Psoas muscle (tissue), 7 donors: ENCODE measurements at regions not wholly inside any gene's neighbourhood (a gene's known extent, or its start where the extent isn't known, plus 50 kb on each side); places are given as distances from the start of the nearest gene placed in this dataset.
"Not testable (repeated sequence)": the region's sequence is repeated elsewhere in the genome, so short reads cannot be mapped to it uniquely, and the experiment has no call there.

Source experiments
- ATAC-seq, 4 donors: fragments of 200-7000 bp; cut with Tn5 transposase; one replicate each; pipeline ENCODE4 v1.9.1; 2020; ENCODE audit warnings: moderate library complexity in 3 of 4, mild to moderate bottlenecking in 2 of 4
- DNase-seq, 2 donors: peaks; one replicate each; pipeline ENCODE4 v3.0.0-alpha.2; 2020
- H3K27ac ChIP-seq: fragments of 200-600 bp; one replicate; pipeline ENCODE4 v1.8.0; 2022
- H3K27me3 ChIP-seq, 3 donors: fragments of 200-600 bp in 1 of 3; one replicate each; pipeline versions ENCODE4 v1.6.1 to v1.8.0; 2013 to 2022; ENCODE audit warnings: low read length in 2 of 3, mild to moderate bottlenecking in 2 of 3, moderate library complexity in 1 of 3; ENCODE audit not compliant: insufficient read depth in 3 of 3
- H3K36me3 ChIP-seq, 2 donors: fragments of 200-600 bp in 1 of 2; one replicate each; pipeline versions ENCODE4 v1.6.1 to v1.8.0; 2013 to 2022; ENCODE audit warnings: low read depth in 1 of 2, mild to moderate bottlenecking in 1 of 2, moderate library complexity in 1 of 2; ENCODE audit not compliant: insufficient read depth in 1 of 2
- H3K4me1 ChIP-seq: fragments of 200-600 bp; one replicate; pipeline ENCODE4 v1.8.0; 2022
- H3K4me3 ChIP-seq: fragments of 200-600 bp; one replicate; pipeline ENCODE4 v1.8.0; 2022; ENCODE audit warnings: mild to moderate bottlenecking
- H3K9me3 ChIP-seq: fragments of 200-600 bp; one replicate; pipeline ENCODE4 v1.8.0; 2022
- CTCF ChIP-seq: fragments of 200-600 bp; IDR thresholded peaks from one replicate; pipeline ENCODE4 v1.8.0; 2022; ENCODE audit warnings: antibody characterized with exemption
- WGBS, 3 donors: extraction: QIAGEN DNeasy Blood & Tissue Kit; methylation state at CpG; one replicate each; pipeline versions ENCODE4 v1.1.6 to v1.1.7; 2013; 5-methylcytosine and 5-hydroxymethylcytosine counted together
- intact Hi-C, 2 donors: fragments of 100-400 bp; cut with DNase I; formaldehyde crosslinking; loops; one replicate each; pipeline versions ENCODE4 v1.11.0 to v1.14.2; 2022
- donor health status: healthy with polysubstance abuse.
- donor health status: DM: no; HTN: no; CAD: no; lungs with moderate emphysema.
- donor health status: Bipolar disorder and iron deficiency.
- donor health status: healthy.
- donor health status: DM: yes; HTN: yes; CAD: no.
- donor health status: DM: no; HTN: no; CAD: no.
- donor health status: DM: yes; HTN: yes; CAD: no.

- no peak for DNase-seq
- Histone ChIP-seq H3K36me3 (no peaks in the 10 kb centered on the region), H3K9me3 (no peaks in the 10 kb centered on the region), H3K27me3 (no peaks in the 10 kb centered on the region), H3K27ac (no peak overlapping the region), H3K4me1 (no peaks in the 10 kb centered on the region), H3K4me3 (no peak overlapping the region)
- TF ChIP-seq CTCF = no peak
- no peak for ATAC-seq
- WGBS, 3 donors = 21 to 40% (median 35%) methylated on average over 2 of the region's 2 CpGs
- intact Hi-C loops = no loop called here
Observed at GRCh38 chr13:78540058-78540457, 63.3 kb downstream of the POU4F1 start.

GRCh38 chr13:78526044-78526443 is 77.3 kb downstream of the POU4F1 start:
- intact Hi-C loops, H3K27me3 ChIP-seq, ATAC-seq, DNase-seq, H3K36me3 ChIP-seq, H3K27ac ChIP-seq, H3K9me3 ChIP-seq, H3K4me1 ChIP-seq, H3K4me3 ChIP-seq: not testable (repeated sequence)
- 89 to 92% (median 90%) methylated on average over 8 of the region's 8 CpGs for WGBS, 3 donors

- no peaks in the 10 kb centered on the region for H3K9me3 ChIP-seq
- intact Hi-C loops = no loop called here
- no peaks in the 10 kb centered on the region for H3K36me3 ChIP-seq
- ATAC-seq (no peak), DNase-seq (no peak)
- TF ChIP-seq CTCF = no peak
- WGBS, 3 donors = 44 to 59% (median 54%) methylated on average over 1 of the region's 1 CpG
- H3K4me1 ChIP-seq = no peaks in the 10 kb centered on the region
- H3K4me3 ChIP-seq = no peak overlapping the region
- H3K27ac ChIP-seq = no peak overlapping the region
- no peaks in the 10 kb centered on the region for H3K27me3 ChIP-seq
Observed at GRCh38 chr13:78524936-78525335, 78.4 kb downstream of the POU4F1 start.

- no peak for TF ChIP-seq CTCF
- 71 to 73% (median 71%) methylated on average over 6 of the region's 6 CpGs for whole genome bisulfite sequencing, 3 donors
- no peak for DNase-seq
- no peaks in the 10 kb centered on the region for H3K4me1 ChIP-seq
- H3K36me3 ChIP-seq = no peaks in the 10 kb centered on the region
- H3K27ac ChIP-seq = no peak overlapping the region
- intact Hi-C loops = no loop called here
- H3K4me3 ChIP-seq = no peak overlapping the region
- H3K9me3 ChIP-seq = no peaks in the 10 kb centered on the region
- no peak for ATAC-seq
- H3K27me3 ChIP-seq = no peaks in the 10 kb centered on the region
Observed at GRCh38 chr13:78521091-78521490, 82.3 kb downstream of the POU4F1 start.

GRCh38 chr13:78520425-78520824 is 82.9 kb downstream of the POU4F1 start:
- Histone ChIP-seq H3K36me3 (no peaks in the 10 kb centered on the region), H3K4me1 (no peaks in the 10 kb centered on the region), H3K4me3 (no peak overlapping the region), H3K27me3 (no peaks in the 10 kb centered on the region), H3K9me3 (no peaks in the 10 kb centered on the region), H3K27ac (no peak overlapping the region)
- no peak for TF ChIP-seq CTCF
- no peak for ATAC-seq
- intact Hi-C loops = no loop called here
- DNase-seq = no peak
- 60 to 71% (median 61%) methylated on average over 2 of the region's 2 CpGs for WGBS, 3 donors

GRCh38 chr13:78518482-78518881 is 84.9 kb downstream of the POU4F1 start:
- ATAC-seq, H3K36me3 ChIP-seq, H3K4me3 ChIP-seq, intact Hi-C loops, H3K9me3 ChIP-seq, H3K4me1 ChIP-seq, DNase-seq, H3K27me3 ChIP-seq, H3K27ac ChIP-seq: not testable (repeated sequence)
- 91 to 99% (median 97%) methylated on average over 4 to 7 of the region's 7 CpGs for WGBS, 3 donors
